ENCODE measurements at regions not wholly inside any gene's neighbourhood (a gene's known extent, or its start where the extent isn't known, plus 50 kb on each side); places are given as distances from the start of the nearest gene placed in this dataset.

DNA sequence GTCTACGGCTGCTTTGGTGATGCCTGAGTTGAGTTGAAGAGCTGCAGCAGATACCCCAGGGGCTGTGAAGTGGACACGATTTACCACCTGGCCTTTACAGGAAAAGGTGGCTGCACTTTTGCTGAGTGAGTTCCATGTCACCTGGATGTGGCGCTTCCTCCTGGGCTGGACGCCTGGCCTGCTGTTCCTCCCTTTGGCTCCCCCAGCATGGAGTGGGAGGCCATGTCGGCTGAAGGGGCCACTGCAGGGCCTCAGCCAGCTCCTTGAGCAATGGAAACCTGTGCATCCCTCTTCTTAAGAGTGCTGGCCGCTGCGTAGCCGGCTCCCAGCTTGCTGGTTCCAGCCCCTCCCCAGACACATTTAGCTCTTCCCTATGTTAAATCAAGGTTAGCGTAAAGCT lies 221.0 kb downstream of the GLRX3 start:
- Histone ChIP-seq H3K36me3 (ENCODE audit: control insufficient read depth in 2 of 2, extremely low read depth in 1 of 2, insufficient read depth in 1 of 2, low read length in 1 of 2) (no peaks in the 10 kb centered on the region), H3K4me3 (ENCODE audit: control insufficient read depth in 1 of 2, extremely low read depth in 1 of 2, low read length in 1 of 2) (no peak overlapping the region), H3K27me3 (replicated peaks in 1 of 2; ENCODE audit: control insufficient read depth in 2 of 2, extremely low read depth in 1 of 2, insufficient read depth in 2 of 2, low read length in 1 of 2) (no peaks in the 10 kb centered on the region), H3K9me3 (no peaks in the 10 kb centered on the region), H3K27ac (ENCODE audit: low read length) (no peak overlapping the region), H3K4me1 (ENCODE audit: control insufficient read depth in 1 of 2, extremely low read depth in 1 of 2, insufficient read depth in 2 of 2, low read length in 2 of 2) (no peaks in the 10 kb centered on the region)
- Mint-ChIP-seq H3K36me3 (no peaks in the 10 kb centered on the region), H3K27ac (no peak overlapping the region), H3K27me3 (peaks cover 0 to 4% of the 10 kb centered on the region in 2 donors), H3K4me1 (no peaks in the 10 kb centered on the region), H3K9me3 (peaks cover 0 to 6% (median 2%) of the 10 kb centered on the region in 3 donors), H3K4me3 (no peak overlapping the region)
- ChIA-PET POLR2A (no interaction called here), CTCF (no interaction called here)
- no peak for DNase-seq
- WGBS (ENCODE audit: insufficient coverage), result 86% methylated on average over 9 of the region's 9 CpGs
- no peak for ATAC-seq (replicated peaks in 1 of 4)

DNA sequence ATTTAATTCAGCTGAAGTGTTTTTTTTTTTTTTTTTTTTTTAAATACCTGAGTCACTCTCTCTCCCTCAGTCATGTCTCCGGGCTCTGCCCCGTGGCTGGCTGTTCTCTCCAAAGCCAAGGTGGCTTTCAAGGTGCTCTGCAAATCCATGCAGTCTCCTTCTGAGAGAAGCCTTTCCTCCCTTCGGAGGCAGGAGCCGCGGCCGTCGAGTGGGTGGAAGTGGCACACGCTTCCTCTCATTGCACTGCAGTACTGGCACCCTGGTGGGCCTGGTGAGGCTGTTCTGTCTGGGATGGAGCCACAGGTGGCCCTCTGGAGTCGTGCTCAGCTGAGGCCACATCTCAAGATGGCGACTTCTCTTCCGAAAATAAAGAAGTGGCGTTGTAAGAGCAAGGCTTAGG lies 221.8 kb downstream of the GLRX3 start:
- ChIA-PET CTCF (no interaction called here), POLR2A (no interaction called here)
- Histone ChIP-seq H3K27me3 (replicated peaks in 1 of 2; ENCODE audit: control insufficient read depth in 2 of 2, extremely low read depth in 1 of 2, insufficient read depth in 2 of 2, low read length in 1 of 2) (peaks cover 0 to 6% of the 10 kb centered on the region in 2 experiments), H3K4me1 (ENCODE audit: control insufficient read depth in 1 of 2, extremely low read depth in 1 of 2, insufficient read depth in 2 of 2, low read length in 2 of 2) (no peaks in the 10 kb centered on the region), H3K27ac (ENCODE audit: low read length) (no peak overlapping the region), H3K36me3 (ENCODE audit: control insufficient read depth in 2 of 2, extremely low read depth in 1 of 2, insufficient read depth in 1 of 2, low read length in 1 of 2) (no peaks in the 10 kb centered on the region), H3K9me3 (no peaks in the 10 kb centered on the region), H3K4me3 (ENCODE audit: control insufficient read depth in 1 of 2, extremely low read depth in 1 of 2, low read length in 1 of 2) (no peak overlapping the region)
- DNase-seq (no peak), ATAC-seq (replicated peaks in 1 of 4) (no peak)
- no peak overlapping the region for H3K27ac Mint-ChIP-seq
- H3K36me3 Mint-ChIP-seq, result no peaks in the 10 kb centered on the region
- WGBS (ENCODE audit: insufficient coverage), result 85% methylated on average over 10 of the region's 12 CpGs
- peaks cover 0 to 6% (median 2%) of the 10 kb centered on the region in 3 donors for H3K9me3 Mint-ChIP-seq
- H3K4me1 Mint-ChIP-seq, result no peaks in the 10 kb centered on the region
- no peak overlapping the region for H3K4me3 Mint-ChIP-seq
- H3K27me3 Mint-ChIP-seq, result peaks cover 0 to 4% of the 10 kb centered on the region in 2 donors

DNA sequence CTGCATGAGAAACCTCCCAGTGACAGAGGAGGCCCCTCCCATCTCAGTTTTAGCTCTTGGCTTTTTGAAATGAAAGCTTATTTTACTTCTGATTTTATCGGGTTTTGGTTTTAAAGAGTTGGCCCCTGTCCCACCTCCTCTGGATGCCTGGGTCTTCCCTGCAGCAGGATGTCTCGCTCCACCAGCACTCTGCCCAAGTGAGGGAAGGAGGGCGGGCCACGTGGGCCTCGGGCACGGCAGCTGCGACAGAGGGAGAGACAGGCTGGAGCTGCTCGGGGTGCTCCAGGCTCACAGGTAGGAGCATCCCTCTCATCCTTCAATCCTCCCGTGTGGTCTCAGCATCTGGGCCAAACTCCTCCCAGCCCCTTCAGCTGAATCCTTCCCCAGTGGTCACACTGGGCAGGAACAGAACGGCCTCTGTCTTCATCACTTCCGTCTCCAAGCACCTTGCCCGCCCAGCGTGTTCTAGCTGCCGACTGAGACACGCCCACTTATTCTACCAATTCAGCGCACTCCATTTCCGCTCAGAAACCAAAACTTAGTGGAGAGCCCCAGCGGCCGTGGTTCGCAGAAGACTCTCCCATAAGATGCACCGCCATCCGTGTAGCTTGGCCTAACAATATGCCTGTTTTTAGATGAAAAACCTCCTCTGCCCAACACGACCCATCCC lies 222.9 kb downstream of the GLRX3 start:
- H3K36me3 Mint-ChIP-seq, result no peaks in the 10 kb centered on the region
- H3K27ac Mint-ChIP-seq, result no peak overlapping the region
- DNase-seq (no peak), ATAC-seq (replicated peaks in 1 of 4) (no peak)
- Histone ChIP-seq H3K4me1 (ENCODE audit: control insufficient read depth in 1 of 2, extremely low read depth in 1 of 2, insufficient read depth in 2 of 2, low read length in 2 of 2) (no peaks in the 10 kb centered on the region), H3K9me3 (no peaks in the 10 kb centered on the region), H3K27ac (ENCODE audit: low read length) (no peak overlapping the region), H3K4me3 (ENCODE audit: control insufficient read depth in 1 of 2, extremely low read depth in 1 of 2, low read length in 1 of 2) (no peak overlapping the region), H3K36me3 (ENCODE audit: control insufficient read depth in 2 of 2, extremely low read depth in 1 of 2, insufficient read depth in 1 of 2, low read length in 1 of 2) (no peaks in the 10 kb centered on the region), H3K27me3 (replicated peaks in 1 of 2; ENCODE audit: control insufficient read depth in 2 of 2, extremely low read depth in 1 of 2, insufficient read depth in 2 of 2, low read length in 1 of 2) (peaks cover 0 to 6% of the 10 kb centered on the region in 2 experiments)
- H3K4me1 Mint-ChIP-seq, result no peaks in the 10 kb centered on the region
- WGBS (ENCODE audit: insufficient coverage), result 88% methylated on average over 20 of the region's 23 CpGs
- H3K4me3 Mint-ChIP-seq, result no peak overlapping the region
- peaks cover 0 to 6% (median 2%) of the 10 kb centered on the region in 3 donors for H3K9me3 Mint-ChIP-seq
- ChIA-PET POLR2A (no interaction called here), CTCF (no interaction called here)
- peaks cover 0 to 4% of the 10 kb centered on the region in 2 donors for H3K27me3 Mint-ChIP-seq

DNA sequence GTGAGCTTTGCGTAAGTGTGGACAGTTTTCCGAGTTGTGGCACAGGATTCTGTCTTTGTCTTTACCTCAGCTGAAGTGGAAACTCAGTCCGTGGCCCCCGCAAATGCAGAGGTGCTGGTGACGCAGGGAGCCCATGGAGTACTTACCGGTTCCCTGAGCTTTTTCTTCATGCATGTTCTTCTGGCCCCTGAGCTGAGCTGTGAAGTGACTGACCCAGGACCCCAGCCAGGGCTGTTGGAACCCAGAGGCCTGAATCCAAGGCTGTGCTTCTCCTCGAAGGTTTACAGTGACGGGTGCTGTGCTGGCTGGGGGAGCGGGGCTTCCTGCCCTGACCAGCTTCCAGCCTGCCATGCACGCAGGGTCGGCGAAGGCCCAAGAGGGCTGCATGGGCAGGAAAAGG lies 223.5 kb downstream of the GLRX3 start:
- no peaks in the 10 kb centered on the region for H3K36me3 Mint-ChIP-seq
- Histone ChIP-seq H3K27ac (ENCODE audit: low read length) (no peak overlapping the region), H3K4me1 (ENCODE audit: control insufficient read depth in 1 of 2, extremely low read depth in 1 of 2, insufficient read depth in 2 of 2, low read length in 2 of 2) (no peaks in the 10 kb centered on the region), H3K9me3 (no peaks in the 10 kb centered on the region), H3K36me3 (ENCODE audit: control insufficient read depth in 2 of 2, extremely low read depth in 1 of 2, insufficient read depth in 1 of 2, low read length in 1 of 2) (no peaks in the 10 kb centered on the region), H3K27me3 (replicated peaks in 1 of 2; ENCODE audit: control insufficient read depth in 2 of 2, extremely low read depth in 1 of 2, insufficient read depth in 2 of 2, low read length in 1 of 2) (peaks cover 0 to 6% of the 10 kb centered on the region in 2 experiments), H3K4me3 (ENCODE audit: control insufficient read depth in 1 of 2, extremely low read depth in 1 of 2, low read length in 1 of 2) (no peak overlapping the region)
- H3K27ac Mint-ChIP-seq, result no peak overlapping the region
- WGBS (ENCODE audit: insufficient coverage), result 92% methylated on average over 12 of the region's 12 CpGs
- POLR2A ChIA-PET, result no interaction called here
- H3K27me3 Mint-ChIP-seq, result peaks cover 0 to 9% of the 10 kb centered on the region in 2 donors
- peaks cover 2 to 6% (median 4%) of the 10 kb centered on the region in 3 donors for H3K9me3 Mint-ChIP-seq
- CTCF ChIA-PET, result no interaction called here
- DNase-seq (no peak), ATAC-seq (replicated peaks in 1 of 4) (no peak)
- H3K4me1 Mint-ChIP-seq, result no peaks in the 10 kb centered on the region
- H3K4me3 Mint-ChIP-seq, result no peak overlapping the region

DNA sequence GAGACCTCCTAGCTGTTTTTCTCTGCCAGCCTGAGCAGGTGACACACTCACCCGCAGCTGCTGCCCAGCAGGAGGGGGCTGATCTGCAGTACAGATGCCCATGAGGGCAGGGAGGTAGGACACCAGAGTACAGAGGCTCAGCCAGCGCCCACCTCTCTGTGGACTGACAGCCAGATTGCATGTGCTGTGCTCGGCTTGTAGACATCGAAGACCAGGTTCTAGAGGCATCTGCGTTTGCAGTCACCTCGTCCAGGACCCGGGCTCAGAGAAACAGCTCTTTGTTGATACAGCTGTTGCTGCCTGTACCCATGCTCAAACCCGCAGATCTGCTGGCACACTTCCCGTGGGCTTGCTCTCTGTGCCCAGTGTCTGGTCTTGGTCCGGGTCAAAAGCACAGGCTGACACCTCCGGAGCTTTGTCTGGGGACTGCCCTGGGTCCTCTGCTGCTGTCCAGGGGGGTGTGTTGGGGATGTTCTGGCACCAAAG lies 224.7 kb downstream of the GLRX3 start:
- ChIA-PET CTCF (no interaction called here), POLR2A (no interaction called here)
- WGBS (ENCODE audit: insufficient coverage), result 75% methylated on average over 11 of the region's 11 CpGs
- no peak overlapping the region for H3K27ac ChIP-seq (ENCODE audit: low read length)
- Mint-ChIP-seq H3K4me1 (no peaks in the 10 kb centered on the region), H3K9me3 (peaks cover 4 to 6% (median 5%) of the 10 kb centered on the region in 3 donors), H3K27ac (no peak overlapping the region), H3K36me3 (no peaks in the 10 kb centered on the region), H3K27me3 (peaks cover 0 to 9% of the 10 kb centered on the region in 2 donors), H3K4me3 (no peak overlapping the region)
- H3K4me1 ChIP-seq (ENCODE audit: control insufficient read depth in 1 of 2, extremely low read depth in 1 of 2, insufficient read depth in 2 of 2, low read length in 2 of 2), result no peaks in the 10 kb centered on the region
- H3K27me3 ChIP-seq (replicated peaks in 1 of 2; ENCODE audit: control insufficient read depth in 2 of 2, extremely low read depth in 1 of 2, insufficient read depth in 2 of 2, low read length in 1 of 2), result peaks cover 0 to 6% of the 10 kb centered on the region in 2 experiments
- no peak overlapping the region for H3K4me3 ChIP-seq (ENCODE audit: control insufficient read depth in 1 of 2, extremely low read depth in 1 of 2, low read length in 1 of 2)
- no peaks in the 10 kb centered on the region for H3K36me3 ChIP-seq (ENCODE audit: control insufficient read depth in 2 of 2, extremely low read depth in 1 of 2, insufficient read depth in 1 of 2, low read length in 1 of 2)
- H3K9me3 ChIP-seq, result no peaks in the 10 kb centered on the region
- DNase-seq (no peak), ATAC-seq (replicated peaks in 1 of 4) (no peak)

DNA sequence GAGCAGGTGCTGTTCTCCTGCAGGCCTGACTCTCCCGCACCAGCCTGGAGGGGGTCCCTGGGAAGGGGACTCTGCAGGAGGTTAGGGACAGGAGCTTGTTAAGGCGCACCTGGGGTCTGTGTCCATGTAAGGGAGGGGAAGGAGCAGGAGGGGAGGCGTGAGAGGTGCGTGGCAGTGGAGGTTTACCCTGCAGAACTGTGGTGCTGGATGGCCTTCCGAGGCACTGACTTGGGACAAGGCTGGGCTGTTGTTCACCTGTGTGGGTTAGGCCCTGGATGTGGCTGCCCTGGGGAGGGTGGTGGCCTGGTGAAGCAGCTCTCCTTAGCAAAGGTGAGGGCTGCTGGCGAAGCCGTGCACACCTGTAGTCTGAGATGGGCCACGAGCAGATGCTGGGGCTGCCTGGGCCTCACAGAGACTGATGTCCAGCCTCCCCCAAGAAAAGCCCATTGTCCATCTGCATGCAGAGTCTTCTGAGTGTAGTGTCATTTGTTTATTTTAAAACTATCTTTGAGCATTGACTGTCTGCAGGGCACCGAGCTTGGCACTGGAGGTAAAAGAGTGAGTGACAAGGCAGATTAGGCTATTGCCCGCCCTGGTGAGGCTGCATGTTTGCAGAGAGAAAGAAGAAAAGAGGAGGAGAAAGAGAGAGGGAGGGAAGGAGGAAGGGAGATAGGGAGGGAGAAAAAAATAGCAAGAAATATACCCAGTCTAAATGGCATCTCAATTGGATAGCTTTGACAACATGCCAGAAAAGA lies 225.3 kb downstream of the GLRX3 start:
- H3K27ac ChIP-seq (ENCODE audit: low read length), result no peak overlapping the region
- H3K27me3 Mint-ChIP-seq, result peaks cover 0 to 9% of the 10 kb centered on the region in 2 donors
- H3K36me3 ChIP-seq (ENCODE audit: control insufficient read depth in 2 of 2, extremely low read depth in 1 of 2, insufficient read depth in 1 of 2, low read length in 1 of 2), result no peaks in the 10 kb centered on the region
- 81% methylated on average over 5 of the region's 10 CpGs for WGBS (ENCODE audit: insufficient coverage)
- ChIA-PET CTCF (no interaction called here), POLR2A (no interaction called here)
- ATAC-seq (replicated peaks in 1 of 4), result no peak
- H3K27me3 ChIP-seq (replicated peaks in 1 of 2; ENCODE audit: control insufficient read depth in 2 of 2, extremely low read depth in 1 of 2, insufficient read depth in 2 of 2, low read length in 1 of 2), result peaks cover 0 to 6% of the 10 kb centered on the region in 2 experiments
- no peak overlapping the region for H3K4me3 Mint-ChIP-seq
- no peaks in the 10 kb centered on the region for H3K9me3 ChIP-seq
- peaks cover 4 to 6% (median 5%) of the 10 kb centered on the region in 3 donors for H3K9me3 Mint-ChIP-seq
- no peak overlapping the region for H3K4me3 ChIP-seq (ENCODE audit: control insufficient read depth in 1 of 2, extremely low read depth in 1 of 2, low read length in 1 of 2)
- no peaks in the 10 kb centered on the region for H3K4me1 ChIP-seq (ENCODE audit: control insufficient read depth in 1 of 2, extremely low read depth in 1 of 2, insufficient read depth in 2 of 2, low read length in 2 of 2)
- no peak overlapping the region for H3K27ac Mint-ChIP-seq
- no peaks in the 10 kb centered on the region for H3K36me3 Mint-ChIP-seq
- H3K4me1 Mint-ChIP-seq, result no peaks in the 10 kb centered on the region
- no peak for DNase-seq

Measured in T-cell (primary cell).